ENCODE measurements at regions not wholly inside any gene's neighbourhood (a gene's known extent, or its start where the extent isn't known, plus 50 kb on each side); places are given as distances from the start of the nearest gene placed in this dataset.

- DNase-seq: no peak
- no peak for ATAC-seq
- Histone ChIP-seq H3K27me3 (no peaks in the 10 kb centered on the region), H3K4me3 (no peak overlapping the region), H3K27ac (no peak overlapping the region), H3K36me3 (no peaks in the 10 kb centered on the region), H3K4me1 (no peaks in the 10 kb centered on the region), H3K9me3 (no peaks in the 10 kb centered on the region)
- no peak for TF ChIP-seq POLR2A (IDR thresholded peaks at IDR 0.05)
- no peak for TF ChIP-seq CTCF (IDR thresholded peaks at IDR 0.05 in 4 of 5, conservative IDR thresholded peaks at IDR 0.05 in 1 of 5)
- intact Hi-C loops (cut with DNase I; ENCODE audit: low total_unique reads) (no loop called here), in situ Hi-C loops (cut with MboI; ENCODE audit: low sequenced_read_pairs in 4 of 4) (no loop called here)
These were observed 76.4 kb upstream of the ACVR1 start for GRCh38 chr2:157952558-157952957.

GRCh38 chr2:157948856-157949255 lies 72.7 kb upstream of the ACVR1 start:
- Histone ChIP-seq H3K27ac (no peak overlapping the region), H3K4me3 (no peak overlapping the region), H3K36me3 (no peaks in the 10 kb centered on the region), H3K4me1 (no peaks in the 10 kb centered on the region), H3K27me3 (no peaks in the 10 kb centered on the region), H3K9me3 (no peaks in the 10 kb centered on the region)
- intact Hi-C loops (cut with DNase I; ENCODE audit: low total_unique reads) (no loop called here), in situ Hi-C loops (cut with MboI; ENCODE audit: low sequenced_read_pairs in 4 of 4) (no loop called here)
- ATAC-seq (no peak), DNase-seq (no peak)
- no peak for TF ChIP-seq CTCF (IDR thresholded peaks at IDR 0.05 in 4 of 5, conservative IDR thresholded peaks at IDR 0.05 in 1 of 5)
- TF ChIP-seq POLR2A (IDR thresholded peaks at IDR 0.05): no peak

DNA sequence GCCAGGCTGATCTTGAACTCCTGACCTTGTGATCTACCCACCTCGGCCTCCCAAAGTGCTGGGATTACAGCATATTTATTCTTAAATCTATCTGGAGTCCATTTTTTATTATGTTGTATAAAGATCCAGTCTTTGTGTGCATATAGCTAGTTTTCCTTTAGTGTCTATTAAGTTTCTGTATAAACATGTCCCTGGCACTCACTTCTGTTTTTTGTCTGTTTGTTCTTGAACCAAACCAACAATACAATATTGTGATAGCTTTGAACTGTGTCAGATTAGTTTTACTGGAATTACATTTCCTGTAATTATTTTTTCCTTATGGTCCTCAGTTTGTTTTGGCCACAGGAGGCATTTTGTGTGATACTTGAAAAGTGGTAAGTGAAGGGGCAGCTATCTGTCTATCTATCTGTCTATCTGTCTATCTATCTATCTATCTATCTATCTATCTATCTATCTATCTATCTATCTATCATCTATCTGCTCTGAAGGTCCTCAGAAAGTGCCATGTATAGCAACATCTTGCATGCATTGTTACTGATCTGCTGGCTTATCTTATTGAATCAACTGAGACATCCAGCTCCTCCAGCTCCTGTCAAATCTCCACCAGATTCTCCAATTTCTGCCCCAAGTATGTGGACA lies 70.9 kb upstream of the ACVR1 start:
- H3K4me1 ChIP-seq: no peaks in the 10 kb centered on the region
- ATAC-seq (no peak), DNase-seq (no peak)
- intact Hi-C loops (cut with DNase I; ENCODE audit: low total_unique reads): no loop called here
- H3K9me3 ChIP-seq: no peaks in the 10 kb centered on the region
- H3K4me3 ChIP-seq: no peak overlapping the region
- H3K27ac ChIP-seq: no peak overlapping the region
- no peaks in the 10 kb centered on the region for H3K36me3 ChIP-seq
- no peaks in the 10 kb centered on the region for H3K27me3 ChIP-seq
- in situ Hi-C loops (cut with MboI; ENCODE audit: low sequenced_read_pairs in 4 of 4): no loop called here
- no peak for TF ChIP-seq POLR2A (IDR thresholded peaks at IDR 0.05)
- TF ChIP-seq CTCF (IDR thresholded peaks at IDR 0.05 in 4 of 5, conservative IDR thresholded peaks at IDR 0.05 in 1 of 5): no peak

DNA sequence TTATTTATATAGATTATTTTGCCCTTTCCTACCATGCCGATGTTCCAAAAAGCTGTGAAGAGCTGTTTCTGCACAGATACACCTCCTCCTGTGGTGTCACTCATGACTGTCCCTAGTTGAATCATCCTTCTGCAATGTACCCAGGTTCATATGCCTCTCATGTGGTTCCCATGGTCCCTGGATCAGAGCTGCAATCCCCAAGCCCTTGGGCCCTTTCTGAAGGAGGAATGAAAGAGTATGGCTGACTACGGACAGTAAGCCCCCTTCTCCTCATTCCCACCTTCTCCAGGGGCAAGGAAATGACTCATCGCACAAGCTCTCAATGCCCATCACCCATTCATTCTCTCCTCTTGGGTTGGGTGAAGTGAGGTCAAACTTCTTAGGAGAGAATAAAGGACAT lies 63.9 kb upstream of the ACVR1 start:
- ATAC-seq (no peak), DNase-seq (no peak)
- intact Hi-C loops (cut with DNase I; ENCODE audit: low total_unique reads) (no loop called here), in situ Hi-C loops (cut with MboI; ENCODE audit: low sequenced_read_pairs in 4 of 4) (no loop called here)
- Histone ChIP-seq H3K27me3 (no peaks in the 10 kb centered on the region), H3K4me1 (no peaks in the 10 kb centered on the region), H3K27ac (no peak overlapping the region), H3K9me3 (no peaks in the 10 kb centered on the region), H3K4me3 (no peak overlapping the region), H3K36me3 (no peaks in the 10 kb centered on the region)
- no peak for TF ChIP-seq POLR2A (IDR thresholded peaks at IDR 0.05)
- TF ChIP-seq CTCF (IDR thresholded peaks at IDR 0.05 in 4 of 5, conservative IDR thresholded peaks at IDR 0.05 in 1 of 5): no peak

DNA sequence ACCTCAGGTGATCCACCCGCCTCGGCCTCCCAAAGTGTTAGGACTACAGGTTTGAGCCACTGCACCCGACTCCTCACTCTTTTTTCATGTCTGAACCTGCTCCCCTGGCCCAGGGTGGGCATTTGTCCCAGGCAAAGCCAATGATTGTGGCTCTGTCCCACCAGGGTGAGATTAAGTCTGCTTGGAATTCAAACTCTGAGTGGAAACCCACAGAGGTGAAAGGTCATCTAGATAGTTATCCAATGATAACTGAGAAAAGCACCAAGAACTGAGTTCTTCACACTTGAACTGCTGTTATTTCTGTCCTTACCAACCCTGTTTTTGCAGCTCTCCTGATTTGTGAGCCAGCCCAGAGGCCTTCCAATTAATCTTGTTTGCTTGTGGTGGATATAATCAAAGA lies 62.4 kb upstream of the ACVR1 start:
- in situ Hi-C loops (cut with MboI; ENCODE audit: low sequenced_read_pairs in 4 of 4): no loop called here
- TF ChIP-seq POLR2A (IDR thresholded peaks at IDR 0.05) (no peak), CTCF (IDR thresholded peaks at IDR 0.05 in 4 of 5, conservative IDR thresholded peaks at IDR 0.05 in 1 of 5) (no peak)
- intact Hi-C loops (cut with DNase I; ENCODE audit: low total_unique reads): no loop called here
- Histone ChIP-seq H3K27me3 (no peaks in the 10 kb centered on the region), H3K27ac (no peak overlapping the region), H3K4me3 (no peak overlapping the region), H3K36me3 (no peaks in the 10 kb centered on the region), H3K4me1 (no peaks in the 10 kb centered on the region), H3K9me3 (no peaks in the 10 kb centered on the region)
- ATAC-seq (no peak), DNase-seq (no peak)
